GM19324 (cell line): ENCODE measurements at regions not wholly inside any gene's neighbourhood (a gene's known extent, or its start where the extent isn't known, plus 50 kb on each side); places are given as distances from the start of the nearest gene placed in this dataset.

Source experiments
- ATAC-seq: cut with Tn5 transposase; IDR thresholded peaks from one replicate; pipeline ENCODE4 v1.9.1; 2021; ENCODE audit warnings: mild to moderate bottlenecking, moderate library complexity; ENCODE audit not compliant: unreplicated experiment, low FRiP score

GRCh38 chr18:22541232-22541631, 123.5 kb upstream of the CTAGE1 start:
- ATAC-seq = no peak

GRCh38 chr18:22542406-22542835, 124.7 kb upstream of the CTAGE1 start:
- no peak for ATAC-seq

GRCh38 chr18:22543769-22544168, 126.1 kb upstream of the CTAGE1 start:
- no peak for ATAC-seq

- no peak for ATAC-seq
These were observed 126.9 kb upstream of the CTAGE1 start for GRCh38 chr18:22544626-22545025.

GRCh38 chr18:22545066-22545760, 127.5 kb upstream of the CTAGE1 start:
- ATAC-seq = no peak

GRCh38 chr18:22546905-22547570, 129.3 kb upstream of the CTAGE1 start:
- no peak for ATAC-seq

- no peak for ATAC-seq
These were observed 130.3 kb upstream of the CTAGE1 start for GRCh38 chr18:22547807-22548561.

- ATAC-seq = no peak
These were observed 131.7 kb upstream of the CTAGE1 start for GRCh38 chr18:22549260-22549937.

- ATAC-seq = no peak
These were observed 132.7 kb upstream of the CTAGE1 start for GRCh38 chr18:22550366-22550765.

- no peak for ATAC-seq
These were observed 133.1 kb upstream of the CTAGE1 start for GRCh38 chr18:22550861-22551260.

GRCh38 chr18:22551536-22552151, 133.9 kb upstream of the CTAGE1 start:
- no peak for ATAC-seq

- no peak for ATAC-seq
These were observed 134.5 kb upstream of the CTAGE1 start for GRCh38 chr18:22552254-22552653.

GRCh38 chr18:22552899-22553460, 135.3 kb upstream of the CTAGE1 start:
- ATAC-seq = no peak

GRCh38 chr18:22556222-22557167, 138.8 kb upstream of the CTAGE1 start:
- ATAC-seq = no peak

GRCh38 chr18:22557168-22557941, 139.6 kb upstream of the CTAGE1 start:
- no peak for ATAC-seq

GRCh38 chr18:22558945-22559385, 141.2 kb upstream of the CTAGE1 start:
- ATAC-seq = no peak

GRCh38 chr18:22559414-22560274, 141.9 kb upstream of the CTAGE1 start:
- no peak for ATAC-seq
